Caco-2 (cell line): ENCODE measurements at regions not wholly inside any gene's neighbourhood (a gene's known extent, or its start where the extent isn't known, plus 50 kb on each side); places are given as distances from the start of the nearest gene placed in this dataset.

Source experiments
- BruUV-seq: library from RNA; stranded (reverse); fragments of 400-500 nt; replicated peaks from 2 replicates; lab custom pipeline; 2021; lab: Mats Ljungman, UMichigan
- CTCF ChIA-PET: fragments of 300-600 bp; sonication (Branson Sonifier 250); formaldehyde crosslinking; loops from one replicate; lab custom pipeline; 2022; ENCODE audit warnings: antibody characterized with exemption; lab: Charles Lee
- POLR2A ChIA-PET: fragments of 300-600 bp; sonication (Branson Sonifier 250); formaldehyde crosslinking; loops from one replicate; lab custom pipeline; 2022; ENCODE audit warnings: antibody characterized with exemption; lab: Charles Lee
- DNase-seq, 2 experiments: peaks; one replicate each; pipeline versions ENCODE4 v3.0.0 to v3.0.0-alpha.2; 2020 to 2022
- H3K27me3 ChIP-seq: replicated peaks from 2 replicates; pipeline ENCODE4 v1.6.0; 2011; ENCODE audit warnings: low read length; ENCODE audit not compliant: control insufficient read depth, insufficient read depth
- H3K36me3 ChIP-seq: 2 replicates; pipeline ENCODE4 v1.5.1; 2011; ENCODE audit warnings: low read length; ENCODE audit not compliant: control insufficient read depth, insufficient read depth
- H3K4me1 ChIP-seq: fragments of 250-450 bp; sonication (Bioruptor Pico); 2 replicates; pipeline ENCODE4 v1.5.1; 2020; ENCODE audit warnings: mild to moderate bottlenecking
- H3K4me3 ChIP-seq: 2 replicates; pipeline ENCODE4 v1.5.1; 2011; ENCODE audit warnings: low read depth, mild to moderate bottlenecking, control low read depth, low read length
- H3K9me3 ChIP-seq: fragments of 250-450 bp; sonication (Bioruptor Pico); 2 replicates; pipeline ENCODE4 v1.5.1; 2020; ENCODE audit warnings: mild to moderate bottlenecking, moderate library complexity
- H3K27ac Mint-ChIP-seq: one replicate; pipeline ENCODE4 v1.8.0; 2022; ENCODE audit warnings: mixed read lengths; ENCODE audit not compliant: unreplicated experiment
- H3K27me3 Mint-ChIP-seq: one replicate; pipeline ENCODE4 v1.8.0; 2022; ENCODE audit warnings: mixed read lengths; ENCODE audit not compliant: insufficient read depth, unreplicated experiment
- H3K36me3 Mint-ChIP-seq: one replicate; pipeline ENCODE4 v1.8.0; 2022; ENCODE audit warnings: mild to moderate bottlenecking, mixed read lengths; ENCODE audit not compliant: insufficient read depth, unreplicated experiment
- H3K4me1 Mint-ChIP-seq: one replicate; pipeline ENCODE4 v1.8.0; 2022; ENCODE audit warnings: low read depth, mixed read lengths; ENCODE audit not compliant: unreplicated experiment
- H3K4me3 Mint-ChIP-seq: one replicate; pipeline ENCODE4 v1.8.0; 2022; ENCODE audit warnings: mild to moderate bottlenecking, moderate library complexity, mixed read lengths; ENCODE audit not compliant: unreplicated experiment
- H3K9me3 Mint-ChIP-seq: one replicate; pipeline ENCODE4 v1.8.0; 2022; ENCODE audit warnings: mixed read lengths; ENCODE audit not compliant: unreplicated experiment
- CTCF ChIP-seq, 2 experiments: fragments of 200-600 bp in 1 of 2; IDR thresholded peaks; 1 replicate in 1 of 2; 2 replicates in 1 of 2; pipeline versions ENCODE4 v1.5.1 to v1.8.0; 2011 to 2022; ENCODE audit warnings: antibody characterized with exemption in 1 of 2, control low read depth in 1 of 2, inconsistent platforms in 1 of 2, low read depth in 1 of 2, low read length in 1 of 2, mild to moderate bottlenecking in 1 of 2, moderate library complexity in 1 of 2; ENCODE audit not compliant: insufficient read depth in 1 of 2, severe bottlenecking in 1 of 2, unreplicated experiment in 1 of 2
- intact Hi-C: fragments of 100-400 bp; cut with micrococcal nuclease; formaldehyde crosslinking; loops from one replicate; pipeline ENCODE4 v1.10.0; 2022; ENCODE audit not compliant: unreplicated experiment

DNA sequence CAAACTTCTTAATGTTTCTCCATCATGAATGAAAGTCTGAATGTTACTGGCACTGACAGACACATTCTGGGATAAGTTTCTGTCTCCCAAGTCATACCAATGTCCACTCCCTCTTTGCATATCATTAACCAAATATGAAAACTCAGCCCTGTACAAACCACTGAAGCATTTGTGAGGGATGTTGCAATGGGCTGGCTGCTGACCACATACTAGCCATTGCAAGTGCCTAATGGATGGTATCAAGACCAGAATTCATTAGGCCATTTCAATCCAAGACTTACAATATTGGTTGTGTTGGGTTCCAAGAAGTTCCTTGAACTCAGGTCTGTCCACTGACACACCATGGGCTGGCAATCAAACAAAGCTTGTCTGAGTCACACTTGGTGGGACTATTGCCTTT, 73.8 kb downstream of the CBLN2 start:
- POLR2A ChIA-PET = no interaction called here
- H3K9me3 ChIP-seq = no peaks in the 10 kb centered on the region
- CTCF ChIA-PET = no interaction called here
- no peak overlapping the region for H3K4me3 ChIP-seq
- H3K27me3 ChIP-seq = no peaks in the 10 kb centered on the region
- no peaks in the 10 kb centered on the region for H3K4me1 ChIP-seq
- no peak for DNase-seq
- Mint-ChIP-seq H3K4me3 (no peak overlapping the region), H3K27me3 (no peaks in the 10 kb centered on the region), H3K36me3 (no peaks in the 10 kb centered on the region), H3K9me3 (no peaks in the 10 kb centered on the region), H3K27ac (no peak overlapping the region), H3K4me1 (no peaks in the 10 kb centered on the region)
- no peak for TF ChIP-seq CTCF (IDR thresholded peaks at IDR 0.05; ENCODE audit: insufficient read depth in 1 of 2, low read depth in 1 of 2, low read length in 1 of 2, severe bottlenecking in 1 of 2, unreplicated experiment in 1 of 2)
- intact Hi-C loops = no loop called here
- BruUV-seq = no TSS peak
- H3K36me3 ChIP-seq = no peaks in the 10 kb centered on the region

DNA sequence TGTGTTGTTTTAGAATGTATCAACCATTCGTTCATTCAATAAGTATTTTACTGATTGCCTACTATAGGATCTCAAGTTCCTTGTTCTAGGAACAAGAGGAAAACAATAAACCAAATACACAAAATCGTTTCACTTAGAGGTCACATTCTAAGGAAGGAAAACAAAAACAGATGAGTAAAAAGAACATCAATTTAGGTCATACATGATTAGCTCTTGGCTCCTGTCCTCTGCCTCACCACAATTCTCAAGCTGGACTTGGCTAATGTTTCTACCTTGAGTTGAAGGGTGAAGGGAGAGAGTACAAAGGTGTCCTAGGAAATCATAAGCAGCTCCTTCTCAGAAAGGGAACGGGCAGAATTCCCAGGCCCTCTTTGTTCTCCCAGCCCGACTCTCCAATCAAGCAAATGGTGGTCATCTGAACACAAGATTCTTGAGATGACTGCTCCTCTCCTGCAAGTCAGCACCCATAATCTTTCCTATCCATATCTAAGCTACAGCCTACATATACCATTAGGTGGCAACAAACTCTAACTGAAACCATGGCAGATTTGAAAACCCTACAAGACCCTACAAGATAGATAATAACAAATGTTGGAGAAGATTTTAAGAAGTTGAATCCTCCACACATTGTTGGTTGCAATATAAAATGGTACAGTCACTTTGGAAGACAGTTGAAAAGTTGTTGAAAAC, 76.0 kb downstream of the CBLN2 start:
- no peaks in the 10 kb centered on the region for H3K36me3 Mint-ChIP-seq
- no TSS peak for BruUV-seq
- no peaks in the 10 kb centered on the region for H3K9me3 Mint-ChIP-seq
- H3K9me3 ChIP-seq = no peaks in the 10 kb centered on the region
- no peaks in the 10 kb centered on the region for H3K27me3 ChIP-seq
- H3K4me1 Mint-ChIP-seq = no peaks in the 10 kb centered on the region
- no peak overlapping the region for H3K4me3 ChIP-seq
- no peaks in the 10 kb centered on the region for H3K36me3 ChIP-seq
- no peaks in the 10 kb centered on the region for H3K27me3 Mint-ChIP-seq
- ChIA-PET CTCF (no interaction called here), POLR2A (no interaction called here)
- H3K4me3 Mint-ChIP-seq = no peak overlapping the region
- no peaks in the 10 kb centered on the region for H3K4me1 ChIP-seq
- H3K27ac Mint-ChIP-seq = no peak overlapping the region
- no peak for DNase-seq
- TF ChIP-seq CTCF (IDR thresholded peaks at IDR 0.05; ENCODE audit: insufficient read depth in 1 of 2, low read depth in 1 of 2, low read length in 1 of 2, severe bottlenecking in 1 of 2, unreplicated experiment in 1 of 2) = no peak
- intact Hi-C loops = loop anchor here (10.0 kb wide), 1 partner anchor 207 kb away; no protein-coding TSS in a partner anchor

GRCh38 chr18:72460210-72460680, 83.9 kb downstream of the CBLN2 start:
- Mint-ChIP-seq H3K9me3 (no peaks in the 10 kb centered on the region), H3K36me3 (no peaks in the 10 kb centered on the region), H3K27ac (no peak overlapping the region), H3K4me3 (no peak overlapping the region), H3K4me1 (no peaks in the 10 kb centered on the region), H3K27me3 (no peaks in the 10 kb centered on the region)
- H3K9me3 ChIP-seq = no peaks in the 10 kb centered on the region
- no peak for DNase-seq
- no peaks in the 10 kb centered on the region for H3K36me3 ChIP-seq
- intact Hi-C loops = loop anchor here (10.0 kb wide), 1 partner anchor 215 kb away; no protein-coding TSS in a partner anchor
- H3K27me3 ChIP-seq = no peaks in the 10 kb centered on the region
- H3K4me1 ChIP-seq = no peaks in the 10 kb centered on the region
- no peak for TF ChIP-seq CTCF (IDR thresholded peaks at IDR 0.05; ENCODE audit: insufficient read depth in 1 of 2, low read depth in 1 of 2, low read length in 1 of 2, severe bottlenecking in 1 of 2, unreplicated experiment in 1 of 2)
- BruUV-seq = no TSS peak
- CTCF ChIA-PET = no interaction called here
- no peak overlapping the region for H3K4me3 ChIP-seq
- POLR2A ChIA-PET = no interaction called here
